SKM-1 treated with dmso at 0.1 percent for 144 hours (cell line): ENCODE measurements at regions not wholly inside any gene's neighbourhood (a gene's known extent, or its start where the extent isn't known, plus 50 kb on each side); places are given as distances from the start of the nearest gene placed in this dataset.
"Not testable (repeated sequence)": the region's sequence is repeated elsewhere in the genome, so short reads cannot be mapped to it uniquely, and the experiment has no call there.

ENCODE experiments used
- DNase-seq: peaks from one replicate; lab custom pipeline; 2025; ENCODE audit not compliant: unreplicated experiment; lab: John Stamatoyannopoulos, UW

- DNase-seq: no peak
Observed at GRCh38 chr13:72657379-72657778, 70.0 kb downstream of the MZT1 start.

GRCh38 chr13:72656357-72656756 lies 71.1 kb downstream of the MZT1 start:
- no peak for DNase-seq

DNA sequence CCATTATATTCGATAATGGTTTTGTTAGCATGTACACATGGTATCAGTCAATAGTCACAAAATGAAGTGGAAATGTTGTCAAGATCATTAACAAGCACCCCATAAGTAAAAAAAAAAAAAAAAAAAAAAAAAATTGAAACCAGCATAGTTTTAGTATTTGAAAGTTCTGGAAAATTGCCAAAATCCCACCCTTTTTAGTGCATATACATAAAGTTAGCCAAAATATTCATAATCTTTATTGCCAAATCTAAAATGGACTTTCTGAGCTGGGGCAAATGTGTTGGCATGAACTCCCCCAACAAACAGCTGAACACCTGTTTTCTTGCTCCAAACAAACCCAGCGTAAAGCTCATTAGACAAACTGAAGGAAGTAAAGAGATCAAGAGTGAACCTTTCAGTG lies 73.9 kb downstream of the MZT1 start:
- no peak for DNase-seq

GRCh38 chr13:72652681-72653080 lies 74.7 kb downstream of the MZT1 start:
- DNase-seq: no peak

GRCh38 chr13:72651144-72651543 lies 76.3 kb downstream of the MZT1 start:
- DNase-seq: peak; percentile 4

DNA sequence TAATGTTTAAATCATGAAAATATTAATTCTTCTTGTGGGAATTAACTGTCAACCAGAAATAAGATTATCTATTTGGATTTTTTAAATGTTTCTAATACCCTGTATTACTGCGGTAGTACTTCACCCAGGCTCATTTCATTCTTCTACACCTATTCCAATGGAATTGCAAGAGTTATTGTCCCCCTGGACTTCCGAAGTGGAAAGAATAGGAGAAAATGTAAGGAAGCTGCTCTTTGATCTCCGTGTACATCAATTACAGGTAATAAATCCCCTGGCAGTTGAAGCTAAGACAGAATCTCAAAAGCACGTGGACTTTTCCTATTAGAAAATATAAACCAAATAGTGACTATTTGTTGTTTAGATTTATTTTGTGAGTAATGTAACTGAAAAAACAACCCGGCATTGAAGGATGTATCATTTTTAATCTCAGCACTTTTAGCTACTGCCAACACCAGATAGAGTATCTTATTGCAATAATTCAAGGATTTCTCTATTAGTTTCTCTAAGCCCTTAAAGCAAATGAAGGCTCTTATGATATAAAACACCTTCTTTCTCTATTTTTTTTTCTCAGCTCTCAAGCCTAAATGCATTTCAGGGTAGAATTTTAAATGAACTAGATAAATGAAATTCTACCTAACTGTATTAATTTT lies 77.3 kb downstream of the MZT1 start:
- DNase-seq: no peak

DNA sequence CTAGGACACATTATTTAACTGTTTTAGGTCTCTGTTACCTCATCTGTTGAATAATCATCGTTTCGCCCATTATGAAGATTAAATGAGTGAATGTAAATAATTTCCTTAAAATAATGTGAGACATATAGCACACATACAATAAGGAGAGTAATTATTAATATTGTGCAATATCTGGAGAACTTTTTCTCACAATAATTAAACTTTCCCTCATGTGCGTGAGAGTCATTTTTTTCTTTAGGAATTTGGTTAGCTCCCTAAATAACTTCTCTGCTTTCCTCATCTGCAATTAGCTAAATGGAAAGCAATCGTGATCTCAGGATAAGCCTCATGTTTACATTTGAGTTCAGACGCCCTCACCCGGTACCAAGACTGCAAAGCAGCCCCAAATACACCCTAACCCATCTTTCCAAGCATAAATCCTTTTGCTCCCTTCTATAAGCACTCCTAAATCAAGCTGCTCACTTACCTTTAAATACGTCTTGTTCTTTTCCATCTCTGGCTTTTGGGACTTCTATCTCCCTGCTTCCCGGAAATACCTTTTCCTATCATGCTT lies 78.8 kb downstream of the MZT1 start:
- DNase-seq: no peak

DNA sequence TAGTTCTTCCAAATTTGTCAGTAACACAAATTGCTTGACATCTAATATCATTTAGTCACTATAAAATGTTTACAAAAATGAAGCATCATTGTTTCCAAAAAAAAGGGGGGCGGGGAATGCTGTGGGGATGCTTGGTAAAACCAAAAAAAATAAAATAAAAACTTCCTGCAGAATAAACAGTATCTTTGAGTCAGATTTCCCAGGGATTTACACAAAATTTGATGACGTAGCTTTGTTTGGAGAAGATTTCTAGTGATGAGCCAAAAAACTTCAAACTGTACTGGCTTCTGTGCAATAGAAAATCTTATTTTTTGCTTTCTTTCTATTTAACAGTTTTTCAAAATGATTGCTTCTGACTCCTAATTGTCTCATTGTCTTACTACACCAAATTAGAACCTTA lies 80.0 kb downstream of the MZT1 start:
- DNase-seq: no peak

DNA sequence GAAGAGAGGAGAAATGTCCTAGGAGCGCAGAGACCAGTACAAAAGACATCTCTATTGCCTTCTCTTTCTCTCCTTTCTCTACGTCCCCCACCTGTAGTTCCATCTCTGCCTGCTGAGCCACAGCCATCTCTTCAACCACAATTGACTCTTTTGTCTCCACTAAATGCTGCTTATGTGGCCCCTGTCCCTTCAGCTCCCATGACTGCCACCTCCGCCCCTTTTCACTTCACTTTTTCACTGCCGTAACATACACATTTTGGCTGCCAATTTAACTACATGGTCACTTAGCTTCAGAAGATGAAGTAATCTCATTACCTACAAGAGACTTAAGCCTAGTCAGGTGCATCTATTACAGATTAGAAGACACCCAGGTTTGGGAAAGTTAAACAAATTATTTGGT lies 81.9 kb downstream of the MZT1 start:
- no peak for DNase-seq

- peak; percentile 35 for DNase-seq
Observed at GRCh38 chr13:72643311-72643989, 84.0 kb downstream of the MZT1 start.

- no peak for DNase-seq
Observed at GRCh38 chr13:72639377-72639776, 88.1 kb downstream of the MZT1 start.

GRCh38 chr13:72638059-72638815 lies 89.2 kb downstream of the MZT1 start:
- DNase-seq: no peak

GRCh38 chr13:72637561-72637960 lies 89.9 kb downstream of the MZT1 start:
- DNase-seq: no peak

GRCh38 chr13:72634859-72635258 lies 92.6 kb downstream of the MZT1 start:
- DNase-seq: no peak

DNA sequence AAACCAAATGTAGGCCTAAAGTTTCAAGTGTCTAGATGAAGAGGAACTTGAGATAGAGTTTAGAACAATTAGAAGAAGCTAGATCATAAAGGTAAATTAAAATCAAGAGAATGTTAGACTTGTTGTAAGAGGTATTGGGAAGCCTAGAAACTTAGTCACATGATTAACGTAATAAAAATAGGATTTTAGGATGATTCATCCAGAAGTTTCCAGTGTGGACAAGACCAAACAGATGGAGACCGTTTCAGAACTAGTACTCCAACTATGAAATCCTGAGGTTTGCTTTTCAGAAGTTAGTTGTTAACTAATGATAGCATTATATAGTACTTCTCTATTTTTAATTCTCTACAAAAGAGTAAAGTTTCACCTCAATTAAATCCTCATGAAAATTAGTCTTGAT lies 104.9 kb downstream of the MZT1 start:
- no peak for DNase-seq

GRCh38 chr13:72620874-72621273 lies 106.6 kb downstream of the MZT1 start:
- peak; percentile 3 for DNase-seq

DNA sequence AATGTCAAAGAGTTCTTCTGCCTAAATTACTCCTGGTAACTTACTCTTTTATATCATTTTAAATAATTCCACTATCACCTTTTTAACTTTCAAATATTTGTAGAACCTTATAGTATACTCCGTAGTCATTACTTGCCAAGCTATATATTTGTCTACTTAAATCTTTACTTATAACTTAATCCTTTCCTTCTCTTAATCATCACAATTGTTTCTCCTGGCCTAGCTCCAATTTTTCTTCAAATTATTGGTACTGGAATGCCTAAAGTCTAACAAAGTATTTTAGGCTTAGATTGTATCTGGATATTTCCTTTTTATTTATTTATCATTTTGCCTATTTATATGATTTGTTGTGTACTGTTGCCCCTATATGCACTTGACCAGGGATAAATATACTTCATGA lies 109.5 kb downstream of the MZT1 start:
- no peak for DNase-seq

DNA sequence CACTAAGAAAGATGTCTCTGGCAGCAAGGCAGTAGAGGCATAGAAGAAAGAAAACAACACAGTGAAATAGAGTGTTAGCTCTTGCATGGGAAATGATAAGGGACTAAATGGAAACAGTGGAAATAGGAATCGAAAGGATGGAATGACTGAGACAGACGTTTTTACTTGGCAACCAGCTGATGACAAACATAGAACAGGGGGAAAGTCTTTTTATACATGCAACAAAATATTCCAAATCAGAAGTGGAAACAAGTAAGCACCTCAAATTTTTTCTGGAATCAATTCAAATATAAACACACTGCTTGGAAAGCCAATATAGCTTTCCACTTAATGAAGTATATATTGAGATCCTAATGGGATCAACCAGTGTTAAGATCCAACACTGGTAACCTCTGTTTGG lies 110.2 kb downstream of the MZT1 start:
- no peak for DNase-seq

DNA sequence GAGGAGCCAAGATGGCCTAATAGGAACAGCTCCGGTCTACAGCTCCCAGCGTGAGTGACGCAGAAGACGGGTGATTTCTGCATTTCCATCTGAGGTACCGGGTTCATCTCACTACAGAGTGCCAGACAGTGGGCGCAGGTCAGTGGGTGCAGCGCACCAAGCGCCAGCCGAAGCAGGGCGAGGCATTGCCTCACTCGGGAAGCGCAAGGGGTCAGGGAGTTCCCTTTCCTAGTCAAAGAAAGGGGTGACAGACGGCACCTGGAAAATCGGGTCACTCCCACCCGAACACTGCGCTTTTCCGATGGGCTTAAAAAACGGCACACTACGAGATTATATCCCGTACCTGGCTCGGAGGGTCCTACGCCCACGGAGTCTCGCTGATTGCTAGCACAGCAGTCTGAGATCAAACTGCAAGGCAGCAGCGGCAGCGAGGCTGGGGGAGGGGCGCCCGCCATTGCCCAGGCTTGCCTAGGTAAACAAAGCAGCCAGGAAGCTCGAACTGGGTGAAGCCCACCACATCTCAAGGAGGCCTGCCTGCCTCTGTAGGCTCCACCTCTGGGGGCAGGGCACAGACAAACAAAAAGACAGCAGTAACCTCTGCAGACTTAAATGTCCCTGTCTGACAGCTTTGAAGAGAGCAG lies 117.1 kb downstream of the MZT1 start:
- DNase-seq: not testable (repeated sequence)

GRCh38 chr13:72599178-72599743 lies 128.2 kb downstream of the MZT1 start:
- DNase-seq: no peak

DNA sequence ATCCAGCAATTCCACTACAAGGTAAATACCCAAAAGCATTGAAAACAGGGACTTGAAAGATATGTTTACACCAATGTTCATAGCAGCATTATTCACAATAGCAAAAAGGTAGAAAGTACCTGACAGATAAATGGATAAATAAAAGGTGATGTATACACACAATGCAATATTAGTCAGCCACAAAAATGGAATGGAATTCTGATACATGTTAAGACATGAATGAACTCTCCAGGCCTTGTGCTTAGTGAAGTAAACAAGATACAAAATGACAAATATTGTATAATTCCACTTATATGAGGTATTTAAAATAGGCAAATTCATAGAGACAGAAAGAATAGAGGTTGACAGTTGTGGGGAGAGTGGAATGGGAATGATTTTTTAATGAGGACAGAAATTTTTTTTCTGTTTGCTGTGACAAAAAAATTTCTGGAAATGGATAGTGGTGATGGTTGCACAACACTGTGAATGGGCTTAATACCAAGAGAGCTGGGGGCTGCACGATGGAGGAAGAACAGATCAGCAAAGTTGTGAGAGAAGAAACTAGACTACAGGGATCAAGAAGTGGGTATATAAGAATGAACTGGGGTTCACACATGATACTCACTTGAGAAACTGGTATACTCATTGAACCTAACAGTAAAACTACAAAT lies 137.2 kb downstream of the MZT1 start:
- no peak for DNase-seq
